Heart left ventricle (tissue), 13 donors: ENCODE measurements at regions not wholly inside any gene's neighbourhood (a gene's known extent, or its start where the extent isn't known, plus 50 kb on each side); places are given as distances from the start of the nearest gene placed in this dataset.

Experiments
- CTCF ChIP-seq, 12 donors: fragments of 200-600 bp; sonication (generic) in 4 of 12; IDR thresholded peaks; one replicate each; pipeline versions ENCODE4 v1.5.0 to v1.8.0; 2018 to 2022; ENCODE audit warnings: antibody characterized with exemption in 12 of 12, mild to moderate bottlenecking in 5 of 12
- POLR2A ChIP-seq, 2 donors: fragments of 450-650 bp; IDR thresholded peaks; one replicate each; pipeline ENCODE4 v1.6.1; 2017; ENCODE audit warnings: antibody characterized with exemption in 2 of 2, mild to moderate bottlenecking in 2 of 2, moderate library complexity in 2 of 2
- donor health status: ischemic (EF 13 %, LVEDD 7.1; RV severe dilation, severe dysfunction).
- donor health status: DM: no; HTN: yes; CAD: no.
- donor health status: DM: no; HTN: no; CAD: no.
- donor health status: ischemic (EF 25% LVEDD 6.9; RV normal size, moderate dysfunction).
- donor health status: ischemic (EF 25% LVEDD 5.7; RV mildly dilated, moderate dysfunction).
- donor health status: ischemic (EF 35%, LVEDD 5.7; RV mildly dilated, moderate dysfunction).
- donor health status: nonischemic (EF 11% LVEDD 7.7; RV severe dilation, severe dysfunction).
- donor health status: DM: yes; HTN: yes; CAD: no.
- donor health status: PGD.
- donor health status: ischemic (EF 29% LVEDD 5.4; RV normal size, mild dysfunction).
- donor health status: nonischemic (EF 23%, LVEDD 6.1; RV moderate dilation, normal function).

GRCh38 chr13:31614073-31614472 is 125.3 kb upstream of the RXFP2 start:
- TF ChIP-seq POLR2A (IDR thresholded peaks at IDR 0.05) (no peak), CTCF (IDR thresholded peaks at IDR 0.05) (no peak)
